ENCODE measurements at regions not wholly inside any gene's neighbourhood (a gene's known extent, or its start where the extent isn't known, plus 50 kb on each side); places are given as distances from the start of the nearest gene placed in this dataset.

GRCh38 chr7:66542049-66542448 lies 86.6 kb upstream of the KCTD7 start:
- TF ChIP-seq CTCF (conservative IDR thresholded peaks at IDR 0.05; ENCODE audit: low read length) (no peak), EZH2phosphoT487 (IDR thresholded peaks at IDR 0.05; ENCODE audit: borderline replicate concordance, low read depth, low read length) (no peak)
